Panc1 (cell line): ENCODE measurements at regions not wholly inside any gene's neighbourhood (a gene's known extent, or its start where the extent isn't known, plus 50 kb on each side); places are given as distances from the start of the nearest gene placed in this dataset.

Source experiments
- ATAC-seq: fragments of 200-7000 bp; cut with Tn5 transposase; 2 replicates; pipeline ENCODE4 v1.9.1; 2020; ENCODE audit warnings: mild to moderate bottlenecking, moderate library complexity
- BruUV-seq: library from RNA; stranded (reverse); fragments of 400-500 nt; replicated peaks from 2 replicates; lab custom pipeline; 2021; lab: Mats Ljungman, UMichigan
- CTCF ChIA-PET: fragments of 300-600 bp; sonication (Branson Sonifier 250); formaldehyde crosslinking; loops from one replicate; lab custom pipeline; 2022; ENCODE audit warnings: antibody characterized with exemption; lab: Charles Lee
- POLR2A ChIA-PET: fragments of 300-600 bp; sonication (Branson Sonifier 250); formaldehyde crosslinking; loops from one replicate; lab custom pipeline; 2022; ENCODE audit warnings: antibody characterized with exemption; lab: Charles Lee
- DNase-seq: peaks from one replicate; pipeline ENCODE4 v3.0.0-alpha.2; 2010; ENCODE audit warnings: low read depth, low spot score
- H3K27ac ChIP-seq: 2 replicates; pipeline ENCODE4 v1.5.1; 2011; ENCODE audit warnings: mild to moderate bottlenecking, low read length, inconsistent platforms
- H3K27me3 ChIP-seq: fragments of 200-500 bp; sonication (Bioruptor generic); 2 replicates; pipeline ENCODE4 v1.6.0; 2014; ENCODE audit warnings: low read length, inconsistent platforms; ENCODE audit not compliant: control insufficient read depth, insufficient read depth
- H3K36me3 ChIP-seq: fragments of 200-500 bp; sonication (Bioruptor generic); 2 replicates; pipeline ENCODE4 v1.5.1; 2014; ENCODE audit warnings: inconsistent platforms, mild to moderate bottlenecking, low read length, moderate library complexity; ENCODE audit not compliant: control insufficient read depth, insufficient read depth
- H3K4me1 ChIP-seq: 2 replicates; pipeline ENCODE4 v1.5.1; 2011; ENCODE audit warnings: inconsistent platforms, mild to moderate bottlenecking, low read length, moderate library complexity; ENCODE audit not compliant: control insufficient read depth, insufficient read depth
- H3K4me3 ChIP-seq, 2 experiments: 2 replicates each; pipeline ENCODE4 v1.5.1; 2011 to 2012; ENCODE audit warnings: low read depth in 2 of 2, low read length in 2 of 2, mild to moderate bottlenecking in 2 of 2, inconsistent platforms in 1 of 2, moderate library complexity in 1 of 2
- H3K9me3 ChIP-seq: fragments of 200-500 bp; sonication (Bioruptor generic); 2 replicates; pipeline ENCODE4 v1.5.1; 2014; ENCODE audit warnings: low read depth, mild to moderate bottlenecking, inconsistent platforms, low read length, moderate library complexity; ENCODE audit not compliant: control insufficient read depth, insufficient read depth
- POLR2AphosphoS5 ChIP-seq: IDR thresholded peaks from 2 replicates; pipeline ENCODE4 v1.6.1; 2012; ENCODE audit warnings: mild to moderate bottlenecking, low read depth, low read length, moderate library complexity
- SIN3A ChIP-seq: IDR thresholded peaks from 2 replicates; pipeline ENCODE4 v1.6.1; 2012; ENCODE audit warnings: low read depth, mild to moderate bottlenecking, low read length, moderate library complexity, borderline replicate concordance; ENCODE audit not compliant: insufficient read depth
- TCF7L2 ChIP-seq: IDR thresholded peaks from 2 replicates; pipeline ENCODE4 v1.6.1; 2011; ENCODE audit warnings: mild to moderate bottlenecking, low read depth, low read length, inconsistent platforms
- in situ Hi-C: cut with HindIII; loops from 2 replicates; pipeline ENCODE4 v1.10.0; 2016; ENCODE audit warnings: low sequenced_read_pairs, low pct_unique_long_range_greater_than_20kb
- intact Hi-C: fragments of 100-400 bp; cut with micrococcal nuclease; formaldehyde crosslinking; loops from one replicate; pipeline ENCODE4 v1.10.0; 2022; ENCODE audit not compliant: unreplicated experiment
- TF ChIP-seq, protein P1 (sequence below), 2 experiments: IDR thresholded peaks; 2 replicates each; pipeline ENCODE4 v1.6.1; 2011 to 2012; ENCODE audit warnings: low read depth in 2 of 2, control low read depth in 1 of 2, low read length in 1 of 2, mild to moderate bottlenecking in 1 of 2, moderate library complexity in 1 of 2; ENCODE audit not compliant: insufficient read depth in 1 of 2
- TF ChIP-seq, protein P2 (sequence below): fragments of 450-650 bp; IDR thresholded peaks from 2 replicates; pipeline ENCODE4 v1.5.1; 2017; ENCODE audit warnings: mild to moderate bottlenecking

DNA sequence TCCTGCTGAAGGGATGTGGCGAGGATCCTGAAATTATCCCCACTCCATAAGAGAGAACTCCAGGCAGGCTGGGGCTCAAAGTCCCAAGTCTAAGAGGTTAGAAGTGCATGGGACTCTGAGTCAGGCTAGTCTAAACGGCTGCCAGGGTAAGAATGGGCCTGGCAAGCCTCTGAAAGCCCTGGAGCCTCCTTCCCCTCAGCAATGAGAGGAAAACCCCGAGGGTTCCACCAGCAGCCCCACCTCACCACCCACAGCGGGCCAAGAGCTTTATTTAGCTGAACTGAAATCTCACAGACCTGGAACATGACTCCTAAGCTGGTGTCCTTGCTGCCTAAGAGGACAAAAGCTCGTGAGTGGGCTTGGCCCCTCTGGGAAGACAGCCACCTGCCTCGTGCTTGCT lies 135.5 kb downstream of the SEC61B start:
- ATAC-seq = no peak
- no peaks in the 10 kb centered on the region for H3K9me3 ChIP-seq
- no TSS peak for BruUV-seq
- H3K27ac ChIP-seq = no peak overlapping the region
- in situ Hi-C loops (no loop called here), intact Hi-C loops (no loop called here)
- no peak overlapping the region for H3K4me3 ChIP-seq
- DNase-seq = no peak
- TF ChIP-seq, protein P1, sequence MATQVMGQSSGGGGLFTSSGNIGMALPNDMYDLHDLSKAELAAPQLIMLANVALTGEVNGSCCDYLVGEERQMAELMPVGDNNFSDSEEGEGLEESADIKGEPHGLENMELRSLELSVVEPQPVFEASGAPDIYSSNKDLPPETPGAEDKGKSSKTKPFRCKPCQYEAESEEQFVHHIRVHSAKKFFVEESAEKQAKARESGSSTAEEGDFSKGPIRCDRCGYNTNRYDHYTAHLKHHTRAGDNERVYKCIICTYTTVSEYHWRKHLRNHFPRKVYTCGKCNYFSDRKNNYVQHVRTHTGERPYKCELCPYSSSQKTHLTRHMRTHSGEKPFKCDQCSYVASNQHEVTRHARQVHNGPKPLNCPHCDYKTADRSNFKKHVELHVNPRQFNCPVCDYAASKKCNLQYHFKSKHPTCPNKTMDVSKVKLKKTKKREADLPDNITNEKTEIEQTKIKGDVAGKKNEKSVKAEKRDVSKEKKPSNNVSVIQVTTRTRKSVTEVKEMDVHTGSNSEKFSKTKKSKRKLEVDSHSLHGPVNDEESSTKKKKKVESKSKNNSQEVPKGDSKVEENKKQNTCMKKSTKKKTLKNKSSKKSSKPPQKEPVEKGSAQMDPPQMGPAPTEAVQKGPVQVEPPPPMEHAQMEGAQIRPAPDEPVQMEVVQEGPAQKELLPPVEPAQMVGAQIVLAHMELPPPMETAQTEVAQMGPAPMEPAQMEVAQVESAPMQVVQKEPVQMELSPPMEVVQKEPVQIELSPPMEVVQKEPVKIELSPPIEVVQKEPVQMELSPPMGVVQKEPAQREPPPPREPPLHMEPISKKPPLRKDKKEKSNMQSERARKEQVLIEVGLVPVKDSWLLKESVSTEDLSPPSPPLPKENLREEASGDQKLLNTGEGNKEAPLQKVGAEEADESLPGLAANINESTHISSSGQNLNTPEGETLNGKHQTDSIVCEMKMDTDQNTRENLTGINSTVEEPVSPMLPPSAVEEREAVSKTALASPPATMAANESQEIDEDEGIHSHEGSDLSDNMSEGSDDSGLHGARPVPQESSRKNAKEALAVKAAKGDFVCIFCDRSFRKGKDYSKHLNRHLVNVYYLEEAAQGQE (IDR thresholded peaks at IDR 0.05; ENCODE audit: insufficient read depth in 1 of 2, low read depth in 2 of 2, low read length in 1 of 2) = no peak
- no peak for TF ChIP-seq POLR2AphosphoS5
- TF ChIP-seq, protein P2, sequence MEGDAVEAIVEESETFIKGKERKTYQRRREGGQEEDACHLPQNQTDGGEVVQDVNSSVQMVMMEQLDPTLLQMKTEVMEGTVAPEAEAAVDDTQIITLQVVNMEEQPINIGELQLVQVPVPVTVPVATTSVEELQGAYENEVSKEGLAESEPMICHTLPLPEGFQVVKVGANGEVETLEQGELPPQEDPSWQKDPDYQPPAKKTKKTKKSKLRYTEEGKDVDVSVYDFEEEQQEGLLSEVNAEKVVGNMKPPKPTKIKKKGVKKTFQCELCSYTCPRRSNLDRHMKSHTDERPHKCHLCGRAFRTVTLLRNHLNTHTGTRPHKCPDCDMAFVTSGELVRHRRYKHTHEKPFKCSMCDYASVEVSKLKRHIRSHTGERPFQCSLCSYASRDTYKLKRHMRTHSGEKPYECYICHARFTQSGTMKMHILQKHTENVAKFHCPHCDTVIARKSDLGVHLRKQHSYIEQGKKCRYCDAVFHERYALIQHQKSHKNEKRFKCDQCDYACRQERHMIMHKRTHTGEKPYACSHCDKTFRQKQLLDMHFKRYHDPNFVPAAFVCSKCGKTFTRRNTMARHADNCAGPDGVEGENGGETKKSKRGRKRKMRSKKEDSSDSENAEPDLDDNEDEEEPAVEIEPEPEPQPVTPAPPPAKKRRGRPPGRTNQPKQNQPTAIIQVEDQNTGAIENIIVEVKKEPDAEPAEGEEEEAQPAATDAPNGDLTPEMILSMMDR = no peak
- no peak for TF ChIP-seq TCF7L2
- TF ChIP-seq SIN3A = no peak
- H3K36me3 ChIP-seq = no peaks in the 10 kb centered on the region
- H3K27me3 ChIP-seq = no peaks in the 10 kb centered on the region; the same call in 1 of the 2 replicates
- ChIA-PET POLR2A (no interaction called here), CTCF (no interaction called here)
- H3K4me1 ChIP-seq = no peaks in the 10 kb centered on the region

DNA sequence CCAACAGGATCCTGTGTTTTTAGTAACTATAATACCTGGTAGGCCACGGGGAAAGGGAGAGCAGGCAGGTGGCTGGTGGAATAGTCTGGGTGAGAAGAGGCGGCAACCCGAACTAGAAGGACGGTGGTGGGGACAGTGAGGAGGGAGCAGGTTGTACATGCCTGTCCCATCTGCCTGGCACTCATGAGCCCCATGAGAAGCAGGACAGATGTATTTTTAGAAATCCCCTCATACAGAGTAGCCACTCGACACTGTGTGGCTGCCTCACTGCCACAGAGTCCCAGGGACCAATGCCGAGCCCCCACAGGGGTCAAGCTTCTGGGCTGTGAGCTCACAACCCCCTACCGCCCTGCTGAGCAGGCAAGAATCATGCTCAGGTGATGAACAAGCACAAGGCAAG lies 136.6 kb downstream of the SEC61B start:
- TF ChIP-seq, protein P1 (IDR thresholded peaks at IDR 0.05; ENCODE audit: insufficient read depth in 1 of 2, low read depth in 2 of 2, low read length in 1 of 2) = no peak
- TF ChIP-seq TCF7L2 = no peak
- TF ChIP-seq POLR2AphosphoS5 = no peak
- TF ChIP-seq, protein P2 = no peak
- no peak for TF ChIP-seq SIN3A
- DNase-seq (no peak), ATAC-seq (no peak)
- Histone ChIP-seq H3K27me3 (no peaks in the 10 kb centered on the region; the same call in 1 of the 2 replicates), H3K4me1 (no peaks in the 10 kb centered on the region), H3K36me3 (no peaks in the 10 kb centered on the region), H3K4me3 (no peak overlapping the region), H3K9me3 (no peaks in the 10 kb centered on the region), H3K27ac (no peak overlapping the region)
- in situ Hi-C loops (no loop called here), intact Hi-C loops (no loop called here)
- POLR2A ChIA-PET = interaction anchor here (0.6 kb wide), 1 partner anchor 36 kb away, joined by 4 read pairs; no protein-coding TSS in a partner anchor
- CTCF ChIA-PET = no interaction called here
- no TSS peak for BruUV-seq
